ENCODE measurements at regions not wholly inside any gene's neighbourhood (a gene's known extent, or its start where the extent isn't known, plus 50 kb on each side); places are given as distances from the start of the nearest gene placed in this dataset.
A peak's percentile ranks its signal among the peaks of the same experiment; 100 is the strongest.

DNA sequence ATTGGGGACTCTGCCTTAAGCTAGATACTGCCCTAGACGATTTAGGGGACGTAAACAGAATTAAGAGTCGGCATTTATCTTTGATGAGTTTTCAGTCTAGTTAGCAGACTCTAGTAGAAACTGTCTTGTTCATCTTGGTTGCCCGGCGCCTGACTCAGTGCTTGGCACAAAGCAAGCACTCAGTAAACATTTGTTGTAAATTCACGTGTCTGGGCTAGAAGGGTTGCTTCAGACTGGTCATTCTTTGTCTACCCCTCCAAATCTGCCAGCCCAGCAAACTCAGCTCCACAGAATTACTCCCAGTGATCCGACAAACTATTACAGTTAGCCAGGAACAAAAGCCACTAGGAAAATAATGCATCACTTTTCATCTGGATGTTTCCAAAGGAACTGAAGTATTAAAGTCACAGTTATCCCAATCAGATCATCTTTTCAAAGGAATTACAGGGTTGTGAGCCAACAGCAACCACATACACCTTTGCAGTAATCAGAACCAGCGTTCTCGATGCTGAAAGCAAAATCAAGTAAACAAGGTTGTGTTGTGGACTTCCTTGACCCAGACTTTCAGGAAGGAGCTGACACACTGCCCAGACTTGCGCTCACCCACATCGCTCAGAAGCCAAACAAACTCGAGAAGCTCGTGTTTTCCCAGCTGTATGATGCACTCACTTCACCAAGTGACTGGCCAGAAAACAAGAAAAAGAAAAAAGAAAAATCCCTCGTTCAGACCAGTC, 66.5 kb upstream of the GADD45A start:
- no peak for DNase-seq

DNA sequence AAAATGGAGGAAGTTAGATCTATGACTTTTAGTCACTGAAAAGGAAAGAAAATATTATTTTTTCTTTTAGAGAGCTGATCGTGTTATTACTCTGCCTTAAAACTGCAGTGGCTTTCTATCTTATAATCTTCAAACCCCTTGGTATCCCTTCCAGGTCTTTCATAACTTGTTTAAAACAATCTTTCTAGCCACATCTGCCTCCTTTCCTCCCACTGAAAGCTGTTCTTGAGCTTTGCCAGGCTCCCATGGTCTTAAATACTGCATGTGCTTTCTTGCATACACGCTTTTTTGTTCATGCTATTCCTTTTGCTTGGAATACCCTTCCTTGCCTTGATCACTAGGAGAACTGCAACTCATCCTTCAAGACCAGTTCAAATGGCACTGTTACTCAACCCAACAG, 65.9 kb upstream of the GADD45A start:
- DNase-seq = no peak

DNA sequence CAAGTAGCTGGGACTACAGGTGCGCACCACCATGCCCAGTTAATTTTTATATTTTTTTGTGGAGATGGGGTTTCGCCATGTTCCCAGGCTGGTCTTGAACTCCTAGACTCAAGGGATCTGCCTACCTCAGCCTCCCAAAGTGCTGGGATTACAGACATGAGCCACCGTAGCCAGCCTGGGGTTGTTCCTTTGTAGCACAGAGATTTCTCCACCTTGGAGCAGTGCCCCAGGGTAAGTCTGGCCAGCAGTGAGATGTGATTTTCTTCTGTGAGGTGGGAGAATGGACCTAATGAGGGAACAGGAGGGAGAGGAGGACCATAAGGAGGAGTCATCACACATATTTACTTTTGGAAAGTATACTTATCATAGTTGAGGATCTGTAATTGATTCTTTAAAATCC, 61.1 kb upstream of the GADD45A start:
- no peak for DNase-seq

DNA sequence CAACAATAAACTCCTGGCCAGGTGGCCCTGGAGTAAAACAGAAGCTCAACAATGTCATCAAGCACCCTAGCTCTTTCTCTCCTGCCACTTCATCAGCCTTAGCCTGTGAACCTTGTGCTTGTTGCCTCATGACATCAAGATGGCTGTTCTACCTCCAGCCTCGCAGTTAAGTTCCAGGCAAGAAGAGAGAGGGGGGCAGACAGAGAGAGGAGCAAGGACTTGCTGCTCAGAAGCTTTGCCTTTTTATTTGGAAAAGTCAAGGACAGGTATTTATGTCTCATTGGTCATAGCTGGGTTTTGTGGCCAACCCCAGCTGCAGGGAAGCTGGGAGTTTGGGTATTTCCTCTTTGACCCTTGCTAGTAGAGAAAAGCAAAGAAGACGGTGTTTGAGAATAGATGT, 60.3 kb upstream of the GADD45A start:
- no peak for DNase-seq

DNA sequence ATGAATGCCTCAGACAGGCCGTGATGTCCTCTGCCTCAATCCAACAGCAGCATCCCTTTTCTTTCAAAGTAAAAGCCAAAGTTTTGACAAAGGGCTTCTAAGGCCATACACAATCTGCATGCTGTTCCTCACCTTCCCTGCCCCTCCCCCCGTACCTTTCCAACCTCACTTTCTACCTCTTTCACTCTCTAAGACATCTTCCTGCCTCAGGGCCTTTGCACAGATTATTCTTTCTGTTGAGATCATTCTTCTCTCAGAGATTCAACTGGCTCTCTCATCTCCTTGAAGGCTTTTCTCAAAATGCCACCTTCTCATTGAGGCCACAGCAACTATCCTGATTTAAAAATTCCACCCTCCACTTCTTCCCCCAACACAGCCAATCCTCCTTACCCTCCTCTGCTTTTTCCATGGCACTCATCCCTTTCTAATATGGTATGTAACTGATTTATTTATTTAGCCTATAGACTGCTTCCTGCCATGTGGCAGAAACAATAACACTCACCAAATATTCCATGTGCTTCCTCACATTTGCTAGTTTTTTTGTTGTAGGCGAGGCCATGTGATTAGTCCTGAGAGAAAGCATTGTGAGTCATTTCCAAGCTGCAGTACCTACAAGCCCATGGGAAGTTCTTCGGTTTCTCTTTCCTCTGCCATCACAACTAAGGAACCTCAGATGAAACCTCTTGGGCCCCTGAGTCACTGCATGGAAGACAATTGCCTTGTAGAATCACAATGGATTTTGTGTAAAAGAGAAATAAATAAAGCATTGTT, 58.7 kb upstream of the GADD45A start:
- DNase-seq = peak; percentile 16

DNA sequence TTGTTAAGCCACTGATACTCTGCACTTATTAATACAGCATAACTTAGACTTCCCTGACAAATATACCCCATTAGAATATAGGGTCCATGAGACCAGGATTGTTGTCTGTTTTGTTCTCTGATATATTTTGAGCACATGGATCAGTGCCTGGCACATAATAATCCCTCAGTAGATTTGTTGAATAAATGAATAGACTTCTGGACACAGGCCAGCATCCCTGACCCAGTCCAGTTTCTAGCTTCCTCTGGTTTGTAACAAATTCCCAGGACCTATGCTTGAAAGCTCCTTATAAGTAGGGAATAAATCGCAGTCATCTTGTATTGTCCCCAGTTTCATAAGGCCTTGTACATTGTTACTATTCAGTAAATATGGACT, 58.2 kb upstream of the GADD45A start:
- no peak for DNase-seq

GRCh38 chr1:67627336-67627735, 57.7 kb upstream of the GADD45A start:
- no peak for DNase-seq

DNA sequence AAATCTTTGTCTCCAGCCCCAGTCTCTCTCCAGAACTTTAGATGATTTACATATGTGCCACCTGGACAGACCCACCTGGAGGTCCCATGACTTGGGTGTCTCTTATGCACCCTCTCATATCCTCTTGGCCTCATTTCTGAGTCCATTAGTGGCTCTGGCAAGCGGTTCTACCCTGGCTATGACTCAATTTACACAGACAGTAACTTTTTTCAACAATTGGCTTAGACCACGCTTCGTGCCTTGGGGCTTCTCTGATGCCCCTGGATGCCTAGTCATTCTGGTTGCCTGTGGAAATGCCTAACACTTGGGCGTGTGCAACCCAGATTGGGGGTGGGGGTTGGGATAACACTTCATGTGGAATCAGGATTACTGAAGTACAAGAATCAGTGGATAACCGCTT, 57.1 kb upstream of the GADD45A start:
- DNase-seq = no peak

DNA sequence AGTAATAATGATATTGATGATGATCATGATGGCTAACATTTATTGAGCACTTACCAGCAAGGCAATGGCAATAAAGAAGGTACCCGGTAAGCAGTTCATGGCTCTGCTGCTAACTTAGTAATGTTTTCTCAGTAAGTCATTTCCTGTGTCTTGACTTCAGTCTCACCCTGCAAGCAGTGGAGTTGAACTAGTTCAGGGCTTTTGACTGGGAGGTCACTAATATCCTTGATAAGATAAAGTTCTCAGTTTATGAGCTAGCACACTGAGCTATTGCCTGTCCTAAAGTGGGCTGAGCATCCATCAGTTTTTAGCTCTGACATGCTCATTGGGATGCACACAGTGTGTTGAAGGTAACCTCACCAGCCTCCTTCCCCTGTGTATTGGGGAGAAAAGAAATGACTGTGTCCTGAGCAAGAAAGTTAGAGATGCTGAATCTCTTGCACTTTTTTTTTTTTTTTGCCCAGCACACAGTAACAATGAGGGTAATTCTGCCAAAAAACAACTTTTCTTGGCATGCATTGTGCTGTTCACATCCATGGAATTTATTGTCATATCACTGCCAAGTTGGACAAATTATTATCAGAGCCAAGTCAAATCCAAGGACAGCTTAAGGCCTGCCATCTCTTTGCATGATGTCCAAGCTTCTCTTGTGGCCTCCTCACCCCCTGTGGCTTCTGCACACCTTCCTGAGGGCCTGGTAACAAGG, 55.5 kb upstream of the GADD45A start:
- DNase-seq = no peak

DNA sequence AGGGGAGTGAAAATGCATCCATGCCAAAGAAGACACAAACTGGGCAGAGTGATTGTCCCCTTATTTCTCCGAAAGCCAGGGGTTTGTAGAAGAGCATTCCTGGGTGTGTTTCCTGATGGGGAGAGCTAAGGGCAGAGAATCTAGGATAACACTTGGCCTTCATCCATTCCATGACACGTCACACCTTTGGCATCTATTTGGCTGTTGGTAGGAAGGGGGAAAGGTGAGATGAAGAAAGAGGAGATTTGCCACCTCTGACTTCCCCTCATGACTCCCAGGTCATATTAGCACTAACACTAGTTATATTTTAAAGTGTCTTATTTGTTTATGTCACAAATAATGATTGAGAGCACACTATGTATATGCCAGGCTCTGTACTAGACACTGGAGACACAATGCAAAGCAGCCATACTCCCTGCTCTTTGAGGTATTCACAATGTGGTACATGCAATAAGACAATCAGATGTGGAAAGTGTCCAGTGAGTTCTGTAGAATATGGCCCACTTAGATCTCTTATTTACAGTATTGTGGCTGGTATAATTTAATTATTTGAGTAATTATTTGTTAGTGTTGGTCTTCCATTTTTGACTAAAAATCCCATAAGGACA, 54.5 kb upstream of the GADD45A start:
- no peak for DNase-seq

GRCh38 chr1:67632356-67632755, 52.6 kb upstream of the GADD45A start:
- no peak for DNase-seq

- no peak for DNase-seq
Observed at GRCh38 chr1:67632811-67633655, 52.0 kb upstream of the GADD45A start.

GRCh38 chr1:67634396-67634935, 50.5 kb upstream of the GADD45A start:
- no peak for DNase-seq

DNA sequence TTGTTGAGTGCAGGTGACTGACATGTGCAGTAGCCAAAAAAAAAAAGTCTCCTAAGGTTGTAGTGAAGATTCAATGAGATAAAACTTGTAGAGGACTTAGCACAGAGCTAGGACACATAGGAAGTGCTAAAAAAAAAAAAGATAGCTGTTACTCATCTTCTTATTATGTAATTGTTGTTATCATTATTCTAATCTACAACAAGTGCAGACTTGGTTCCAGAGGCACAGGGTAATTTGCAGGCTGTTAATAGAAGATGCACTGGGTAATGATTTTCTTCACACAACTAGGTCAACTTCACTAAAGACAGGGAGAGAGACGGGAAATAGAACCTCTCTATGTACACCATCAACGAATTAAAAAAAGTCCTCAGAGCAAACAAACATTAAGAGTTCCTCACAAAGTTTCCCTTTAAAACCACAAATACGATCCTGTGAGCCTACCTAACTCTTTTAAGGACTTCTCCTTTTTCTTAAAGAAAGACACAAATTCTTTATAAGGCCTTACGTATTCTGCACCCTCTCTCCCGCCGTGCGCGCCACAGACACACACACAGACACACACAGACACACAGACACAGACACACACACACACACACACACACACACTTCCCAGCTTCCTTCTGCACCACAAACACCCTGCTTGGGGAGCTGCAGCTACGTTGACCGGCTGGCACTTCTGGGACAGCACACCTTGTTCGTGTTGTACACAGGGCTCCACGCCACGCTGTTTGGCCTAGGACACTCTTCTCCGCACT, 49.8 kb upstream of the GADD45A start:
- no peak for DNase-seq
